ENCODE measurements at regions not wholly inside any gene's neighbourhood (a gene's known extent, or its start where the extent isn't known, plus 50 kb on each side); places are given as distances from the start of the nearest gene placed in this dataset.

DNA sequence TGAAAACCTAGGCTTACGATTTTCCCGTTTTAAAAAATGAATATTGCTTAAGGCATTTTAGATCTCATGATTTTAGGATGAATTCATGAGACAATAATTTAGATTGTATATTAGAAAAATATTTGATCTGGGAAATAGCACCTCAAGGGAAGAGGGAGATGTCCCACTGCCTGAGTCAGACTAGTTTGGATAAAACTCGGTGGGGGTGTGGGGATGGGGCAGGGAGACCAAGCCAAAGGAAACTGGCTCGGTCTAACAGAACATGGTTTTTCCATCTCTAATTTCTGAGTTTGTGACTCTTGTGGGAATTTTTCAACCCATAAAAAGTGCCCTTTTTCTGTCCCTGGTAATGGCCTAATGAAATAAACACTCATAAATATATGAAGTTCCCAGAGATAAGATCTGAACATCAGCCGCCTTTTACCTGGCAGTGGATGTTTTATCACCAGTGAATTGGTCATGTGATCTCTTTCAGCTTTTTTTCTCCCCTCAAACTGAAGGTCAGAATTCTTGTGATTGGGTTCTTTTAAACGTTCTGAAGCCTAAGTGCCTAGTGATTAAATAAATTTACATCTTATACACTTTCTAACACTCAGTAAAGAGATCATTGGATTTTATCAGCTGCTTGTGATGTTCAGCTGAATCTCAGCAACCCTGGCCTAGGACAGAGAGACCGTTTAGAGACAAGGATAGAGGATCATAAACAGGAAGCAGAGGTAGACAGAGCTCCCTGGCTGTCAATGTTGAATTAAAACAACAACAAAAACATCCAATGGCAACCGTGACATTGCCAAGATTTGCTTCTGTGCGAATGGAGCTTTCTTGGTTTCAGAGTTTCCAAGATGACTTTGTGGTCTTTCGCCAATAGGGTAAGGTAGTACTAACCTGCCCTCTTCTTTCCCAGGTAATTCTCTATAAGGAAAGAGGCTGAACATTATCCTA, 1038.2 kb downstream of the MCTP2 start:
- DNase-seq = no peak

DNA sequence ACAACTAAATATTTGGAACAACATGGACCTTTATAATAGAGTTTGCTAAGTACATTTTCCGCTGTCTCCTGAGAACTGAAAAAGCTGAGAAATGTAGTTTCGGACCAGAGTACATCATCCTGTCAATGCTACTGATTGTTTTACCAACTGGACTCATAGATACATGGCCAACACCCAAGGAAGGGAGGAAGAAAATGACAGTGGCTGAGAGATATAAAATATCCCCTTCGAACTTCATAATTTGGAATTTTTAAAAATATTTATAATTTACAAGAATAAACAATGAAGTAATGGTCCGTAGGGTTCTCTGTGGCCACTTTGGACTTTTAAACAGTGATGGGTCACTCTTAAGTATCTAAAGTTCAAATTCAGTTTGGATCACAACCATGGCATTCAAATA, 1042.7 kb downstream of the MCTP2 start:
- no peak for DNase-seq

DNA sequence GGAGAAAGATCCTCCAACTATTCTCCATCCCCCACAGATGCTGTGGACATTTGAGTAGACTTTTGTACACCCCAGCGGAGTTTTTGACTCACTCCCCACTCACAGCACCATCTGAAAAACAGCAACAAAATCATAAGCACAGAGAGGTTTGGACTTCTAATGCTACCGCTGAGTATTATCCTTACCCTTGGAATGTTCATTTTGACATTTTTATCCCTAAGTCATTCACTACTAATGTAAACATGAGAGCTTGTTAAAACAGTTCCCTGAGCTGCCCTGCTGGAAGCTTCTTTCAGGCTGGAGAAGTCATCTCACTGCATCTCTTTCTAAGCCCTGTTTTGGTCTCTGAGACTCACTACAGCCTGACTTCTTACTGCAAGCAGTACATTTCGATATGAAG, 1045.9 kb downstream of the MCTP2 start:
- no peak for DNase-seq

DNA sequence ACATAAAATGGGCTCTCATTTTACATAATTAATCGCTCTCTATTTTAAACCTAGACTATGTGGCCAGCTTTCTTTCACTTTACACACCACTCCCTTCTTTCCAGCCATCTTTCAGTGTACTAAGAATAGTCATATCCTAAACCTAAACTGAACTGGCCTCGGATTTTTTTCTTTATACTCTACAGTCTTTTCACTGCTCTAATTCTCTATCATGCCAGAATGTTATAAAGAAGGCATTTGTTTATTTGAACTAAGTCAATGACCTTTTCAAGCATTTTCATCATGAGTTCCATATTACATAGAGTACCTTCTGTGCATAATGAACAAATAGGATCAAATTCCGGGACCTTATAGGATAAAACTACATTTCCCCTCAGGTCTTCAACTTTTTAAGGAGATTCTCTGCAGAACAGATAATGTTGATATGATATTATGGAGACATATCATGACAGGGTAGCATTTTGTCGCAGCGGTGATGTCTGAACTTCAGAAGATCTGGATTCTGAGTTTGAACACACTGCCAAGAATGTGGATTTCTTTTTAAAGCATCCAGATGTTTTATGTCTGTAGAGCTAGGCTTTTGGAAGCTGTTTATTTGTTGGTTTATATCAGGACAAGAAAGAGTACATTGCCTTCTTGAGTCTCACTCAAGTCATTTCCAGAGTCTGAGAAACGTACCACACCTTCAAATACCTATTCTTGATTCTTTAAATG, 1047.3 kb downstream of the MCTP2 start:
- DNase-seq = no peak

DNA sequence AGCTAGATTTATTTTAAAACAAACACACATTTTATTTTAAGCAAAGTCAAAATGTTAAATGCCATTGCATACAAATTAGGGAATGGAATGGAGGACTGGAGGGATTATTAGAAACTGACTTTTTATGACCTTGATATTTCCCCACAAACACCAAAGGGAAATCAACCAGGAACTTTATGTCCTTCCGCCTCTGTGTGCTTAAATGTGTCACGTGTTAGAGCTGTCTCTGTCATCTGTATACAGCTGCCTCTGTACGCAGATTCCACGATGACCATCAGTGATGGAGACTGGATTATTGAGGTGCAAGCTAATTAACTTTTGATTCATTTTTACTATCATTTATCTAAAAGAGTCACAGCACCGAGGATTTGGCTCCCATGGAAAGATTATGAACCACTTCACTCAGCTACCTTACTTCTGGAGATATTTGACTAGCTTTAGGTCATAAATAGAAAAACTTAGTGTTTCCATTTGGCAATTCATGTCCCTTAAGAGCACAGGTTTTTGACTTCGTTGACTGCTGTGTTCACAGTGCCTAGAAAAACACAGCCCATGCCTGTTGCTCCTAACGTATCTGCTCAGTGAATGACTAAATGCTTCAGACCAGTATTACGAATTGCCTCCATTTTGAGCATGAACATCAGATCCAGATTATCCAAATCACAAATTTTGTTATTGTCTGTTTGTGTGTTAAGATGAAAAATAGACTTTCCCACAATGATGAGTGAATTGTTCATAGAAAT, 1048.1 kb downstream of the MCTP2 start:
- DNase-seq = no peak

DNA sequence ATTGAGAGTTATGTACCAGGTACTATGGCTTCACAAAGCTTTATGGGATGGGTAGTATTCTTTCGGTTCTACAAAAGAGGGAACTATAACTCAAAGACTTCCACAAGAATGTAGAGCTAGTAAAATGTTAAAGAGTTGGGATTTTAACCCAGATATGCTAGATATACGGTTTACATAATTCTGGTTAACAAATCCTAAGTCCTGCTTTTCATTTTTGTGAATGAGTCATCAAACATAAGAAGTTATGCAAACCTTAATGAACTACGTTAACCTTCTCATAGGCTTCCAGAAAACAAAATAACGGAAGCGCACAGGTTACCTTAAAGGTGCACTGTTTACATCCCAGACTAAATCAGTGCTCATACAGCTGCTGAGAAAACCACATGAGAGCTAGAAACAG, 1049.3 kb downstream of the MCTP2 start:
- DNase-seq = no peak

DNA sequence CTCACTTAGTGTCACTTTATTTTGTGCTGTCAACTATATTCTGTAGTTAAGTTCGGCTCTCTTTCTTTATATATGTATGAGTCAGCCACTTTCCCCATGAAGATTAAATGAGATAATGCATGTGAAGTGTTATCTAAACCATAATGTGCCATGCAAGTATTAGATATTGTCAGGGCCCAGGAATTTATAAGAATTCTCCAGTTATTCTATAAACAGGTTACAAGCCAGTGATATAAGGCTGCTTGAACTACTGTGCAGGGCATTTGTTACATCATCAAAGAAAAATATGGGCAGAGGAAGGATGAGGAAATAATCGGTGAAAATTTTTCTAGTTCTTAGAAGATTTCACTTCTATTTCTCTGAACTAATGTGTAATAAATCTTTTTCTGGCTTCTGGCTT, 1049.0 kb upstream of the NR2F2 start:
- no peak for DNase-seq

DNA sequence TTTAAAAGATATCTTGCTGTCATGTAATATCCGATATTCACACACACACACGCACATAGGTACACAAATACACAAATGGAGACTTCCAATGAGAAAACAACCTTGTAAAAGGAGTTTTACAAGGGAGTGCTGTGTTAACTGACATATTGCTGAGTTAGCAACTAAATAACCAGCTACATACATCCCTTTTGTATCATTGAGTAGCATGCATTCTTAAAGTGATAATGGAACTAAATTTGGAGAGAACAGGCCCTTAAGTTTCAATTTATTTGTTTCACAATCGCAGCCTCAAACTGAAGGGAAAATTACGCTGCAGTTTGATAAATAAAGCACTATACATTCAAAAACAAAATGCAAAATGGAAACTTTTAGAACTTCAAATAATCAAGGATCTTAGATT, 1046.0 kb upstream of the NR2F2 start:
- DNase-seq = no peak

DNA sequence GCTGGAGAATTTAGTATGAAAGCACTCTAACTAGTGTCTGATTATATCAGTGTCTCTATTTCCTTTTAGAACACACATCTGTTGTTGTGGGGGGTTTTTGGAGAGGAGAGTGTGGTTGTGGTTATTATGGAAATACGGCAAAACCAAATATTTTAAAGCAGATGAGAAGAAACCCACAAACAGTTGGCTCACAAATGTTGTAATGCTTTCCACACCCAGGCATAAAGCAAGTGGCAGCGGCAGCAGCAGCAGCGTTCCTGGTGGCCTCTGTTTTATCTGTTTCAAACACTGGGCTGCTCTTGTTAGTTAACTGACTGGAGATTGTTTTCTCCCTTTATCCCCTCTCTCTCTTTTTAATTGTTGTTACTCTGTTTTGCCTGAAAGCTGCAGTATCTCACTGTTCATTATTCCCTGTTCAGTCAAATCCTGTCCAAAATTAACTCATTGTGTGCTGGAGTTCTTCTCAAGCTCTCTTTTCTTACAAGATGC, 1045.5 kb upstream of the NR2F2 start:
- no peak for DNase-seq

DNA sequence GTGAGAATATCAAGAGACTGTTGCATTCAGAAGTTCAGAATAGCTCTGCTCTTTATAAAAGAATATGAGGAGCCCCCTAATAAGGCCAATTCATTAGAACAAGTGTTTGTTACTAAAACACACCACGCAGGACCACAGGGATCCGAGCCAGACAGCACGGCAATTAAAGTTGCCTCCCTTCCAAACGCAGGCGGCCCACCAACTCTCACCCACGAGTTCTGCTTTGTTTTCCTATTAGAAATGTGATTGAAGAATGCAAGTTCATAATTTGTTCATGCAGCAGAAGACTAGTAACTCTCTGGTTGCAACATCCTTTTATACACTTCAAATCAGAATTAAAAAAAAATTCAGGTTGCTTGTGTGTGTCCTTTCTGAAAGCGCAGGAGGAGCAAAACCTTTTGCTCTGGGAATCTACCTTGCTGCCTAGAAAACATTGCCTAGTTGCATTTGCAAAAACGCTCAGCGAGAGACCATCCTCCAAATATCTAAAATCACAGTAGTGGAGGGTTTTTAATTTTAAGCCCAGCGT, 1044.1 kb upstream of the NR2F2 start:
- DNase-seq = no peak

DNA sequence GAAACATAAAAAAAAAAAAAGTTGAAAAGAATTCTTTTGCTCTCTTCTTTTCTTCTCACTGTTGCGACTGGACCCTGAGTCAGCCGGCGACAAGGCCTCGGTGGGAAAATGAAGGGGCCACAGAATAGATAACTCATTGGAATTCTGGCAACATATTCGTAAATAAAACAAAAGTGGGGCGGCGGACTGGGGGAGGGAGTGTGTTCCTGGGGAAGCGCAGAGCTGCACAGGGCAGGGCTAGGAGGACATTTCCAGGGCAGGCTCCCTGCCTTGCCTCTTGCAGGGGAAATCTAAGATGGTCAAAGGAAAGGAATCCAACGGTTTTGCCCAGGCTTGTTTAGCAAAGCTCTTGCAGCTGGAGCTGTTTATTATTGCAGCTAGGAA, 1042.8 kb upstream of the NR2F2 start:
- no peak for DNase-seq

DNA sequence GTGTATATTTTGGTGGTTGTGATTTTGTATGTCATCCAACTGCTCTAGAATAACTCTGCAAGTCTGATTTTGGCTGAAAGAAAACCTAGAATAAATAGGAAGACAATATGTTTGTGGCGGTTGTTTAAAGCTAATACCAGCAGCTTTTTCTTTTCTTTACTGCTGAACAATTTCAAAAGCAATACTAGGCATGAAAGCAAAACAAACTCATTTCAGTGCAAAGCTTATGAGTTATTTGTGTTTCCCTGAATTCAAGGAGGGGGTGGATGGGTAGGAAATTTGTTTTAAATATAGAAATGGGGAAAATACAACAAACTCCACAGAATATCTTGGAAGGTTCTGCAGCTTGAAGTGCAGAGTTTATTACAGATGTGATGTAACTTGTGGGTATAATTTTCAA, 1041.9 kb upstream of the NR2F2 start:
- no peak for DNase-seq

DNA sequence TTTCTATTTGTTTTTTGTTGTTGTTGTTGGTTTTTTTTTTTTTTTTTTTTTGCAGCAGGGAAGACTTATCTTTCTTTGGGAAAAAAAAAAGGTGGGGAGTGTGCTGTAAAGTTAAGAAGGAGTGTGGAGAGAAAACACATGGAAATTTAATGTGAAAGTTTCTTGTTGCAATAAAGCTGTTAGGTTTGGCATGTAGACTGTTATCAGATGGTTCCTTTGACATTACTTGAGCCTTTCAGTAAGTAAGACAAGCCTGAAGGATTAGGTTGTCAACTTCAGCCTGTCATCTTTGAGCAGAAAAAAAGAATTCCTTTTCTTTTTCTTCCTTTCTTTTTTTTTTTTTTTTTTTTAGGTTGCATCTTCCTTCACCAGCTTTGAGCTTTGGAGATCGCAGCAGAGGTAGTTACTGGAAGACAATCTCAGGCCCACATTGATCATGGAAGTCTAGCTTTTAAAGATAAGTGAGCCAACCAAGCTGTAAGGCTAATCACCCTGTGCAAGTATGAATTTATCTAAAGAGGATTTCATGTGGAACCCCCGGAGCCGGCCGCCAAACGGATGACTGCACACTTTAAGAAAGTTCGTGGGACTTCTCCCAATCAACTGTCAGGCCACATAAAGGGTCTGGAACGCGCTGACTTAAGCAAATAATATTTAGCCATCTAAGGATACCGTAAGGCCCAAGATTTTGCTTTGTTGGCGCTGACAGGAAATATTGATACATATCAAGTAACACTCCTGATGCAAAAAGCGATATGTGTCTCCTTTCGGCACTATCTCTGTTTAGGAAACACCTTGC, 1040.1 kb upstream of the NR2F2 start:
- DNase-seq = no peak

DNA sequence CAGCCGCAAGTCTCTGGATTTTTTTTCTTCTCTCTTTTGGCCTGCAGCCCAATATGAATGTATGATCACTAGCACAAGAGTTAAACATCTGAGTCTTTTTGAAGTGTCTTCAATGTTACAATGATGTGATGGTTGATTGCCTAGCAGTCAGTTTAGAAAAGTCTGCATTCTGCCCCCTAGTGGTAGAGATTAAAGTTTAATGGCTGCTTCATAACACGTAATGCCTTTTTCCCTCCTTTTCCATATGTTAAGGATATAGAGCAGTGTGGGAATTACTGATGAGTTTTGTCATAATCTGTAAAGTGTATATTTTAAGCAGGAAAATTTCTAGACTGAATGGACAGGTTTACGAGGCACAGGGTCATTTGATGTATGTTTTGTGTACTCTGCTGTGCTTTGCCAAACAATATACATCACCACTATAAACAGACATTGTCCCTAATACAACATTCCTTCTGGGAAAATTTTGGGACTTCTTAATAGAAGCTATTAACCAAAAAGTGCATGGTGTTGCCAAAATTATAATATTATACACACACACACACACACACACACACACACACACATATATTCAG, 1038.5 kb upstream of the NR2F2 start:
- no peak for DNase-seq

DNA sequence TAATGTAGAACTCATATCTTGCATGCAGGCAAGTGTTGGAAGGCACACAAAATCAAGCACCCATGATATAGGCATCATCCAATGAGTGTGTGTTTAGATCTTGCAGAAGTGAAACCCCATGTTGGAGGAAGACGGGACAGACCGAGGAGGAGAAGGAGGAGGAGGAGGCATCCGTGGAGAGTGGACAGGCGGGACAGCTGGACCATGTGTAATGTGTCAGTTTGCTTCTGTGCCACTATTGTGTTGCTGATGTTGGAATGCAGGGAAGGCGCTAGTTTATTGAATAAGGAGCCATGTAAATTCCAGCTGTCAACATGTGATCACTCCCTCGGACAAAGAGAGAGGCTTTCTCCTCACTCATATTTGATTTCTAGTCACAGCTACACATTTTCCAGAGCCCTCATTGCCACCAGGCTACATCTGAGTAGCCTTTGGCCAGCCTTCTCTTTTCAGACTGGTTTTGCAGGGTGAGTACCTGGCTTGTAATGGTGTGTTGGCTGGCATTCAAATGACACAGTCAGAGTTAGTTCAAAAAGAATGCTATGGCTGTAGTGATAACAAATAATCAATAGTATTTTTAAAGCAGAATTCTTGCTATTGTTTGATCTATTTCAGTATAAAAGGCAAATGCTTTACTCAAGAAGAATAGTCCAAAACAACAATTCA, 1037.6 kb upstream of the NR2F2 start:
- DNase-seq = no peak

DNA sequence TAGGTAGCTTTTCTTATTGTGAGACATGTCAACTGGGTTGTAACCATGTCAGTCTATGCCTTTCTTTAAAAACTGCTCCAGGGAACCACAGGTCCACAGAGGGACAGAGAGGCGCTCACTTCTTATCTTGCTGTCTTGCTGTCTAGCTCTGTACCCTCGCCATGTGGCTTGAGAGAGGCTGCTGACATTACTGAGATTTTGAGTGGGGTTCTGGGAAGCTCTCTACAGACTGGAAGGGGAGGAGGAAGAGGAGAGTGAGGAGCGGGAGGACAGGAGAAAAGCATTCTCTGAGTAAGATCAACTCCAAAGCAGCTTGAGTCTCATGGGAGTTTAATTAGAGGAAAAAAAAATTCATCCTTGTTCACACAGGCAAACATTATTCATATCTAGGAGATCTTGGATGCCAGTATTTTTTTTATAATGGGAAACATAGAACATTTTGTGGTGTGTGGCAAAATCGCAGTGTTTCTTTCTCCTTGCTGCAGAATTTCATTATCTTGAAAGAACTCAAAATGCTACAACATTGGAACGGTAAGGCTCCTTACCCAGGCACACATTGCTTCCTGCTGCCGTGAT, 1037.0 kb upstream of the NR2F2 start:
- no peak for DNase-seq

DNA sequence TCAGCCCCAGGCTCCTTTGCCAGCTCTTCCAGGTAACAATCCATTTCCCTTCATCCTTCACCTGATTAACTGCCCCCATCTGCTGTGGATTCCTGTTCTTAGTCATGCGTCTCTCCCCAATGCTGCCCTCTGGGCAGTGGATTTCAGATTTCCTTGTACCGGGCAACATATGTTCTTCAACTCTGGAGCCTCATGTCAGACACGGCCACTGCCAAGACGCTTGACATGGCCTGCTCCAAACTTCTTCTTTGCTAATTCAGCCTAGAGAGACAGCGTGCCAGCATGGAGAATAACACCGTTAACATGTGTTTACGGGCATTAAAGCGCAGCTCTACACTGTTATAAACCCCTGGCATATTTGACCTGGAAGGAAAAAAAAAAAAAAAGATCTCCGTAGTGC, 1035.1 kb upstream of the NR2F2 start:
- no peak for DNase-seq

DNA sequence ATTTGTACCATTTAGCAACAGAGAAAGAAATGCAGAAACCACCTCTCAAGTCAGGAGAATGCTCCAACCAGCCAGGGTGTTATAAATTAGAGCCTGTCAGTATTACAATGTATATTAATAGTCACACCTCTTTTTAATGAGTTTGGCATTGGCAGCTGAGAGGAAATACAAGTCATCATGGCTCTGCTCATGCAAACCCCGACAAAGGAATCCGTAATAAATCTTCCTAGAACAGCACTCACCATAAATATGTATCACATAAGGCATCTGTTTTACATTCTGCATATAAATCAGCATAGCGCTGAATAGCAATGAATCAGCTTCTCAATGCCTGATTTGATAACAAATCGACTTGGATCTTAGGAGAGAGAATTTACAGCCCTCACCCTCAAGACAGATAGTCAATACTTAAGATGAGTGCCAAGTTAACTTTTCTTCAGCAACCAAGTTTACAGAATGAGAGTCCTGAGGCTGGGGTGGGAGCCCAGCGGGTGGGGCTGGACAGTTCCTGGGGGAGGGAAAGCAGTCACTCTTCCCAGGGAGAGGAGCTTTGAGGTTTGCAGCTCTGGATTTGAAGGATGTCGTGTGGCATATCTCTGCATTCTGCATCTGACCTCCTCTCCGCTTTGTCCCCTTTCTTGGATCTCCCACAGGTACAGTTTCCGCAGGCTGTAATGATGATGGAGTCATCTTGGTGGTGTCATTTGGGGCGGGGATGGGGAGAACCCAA, 1034.4 kb upstream of the NR2F2 start:
- no peak for DNase-seq

DNA sequence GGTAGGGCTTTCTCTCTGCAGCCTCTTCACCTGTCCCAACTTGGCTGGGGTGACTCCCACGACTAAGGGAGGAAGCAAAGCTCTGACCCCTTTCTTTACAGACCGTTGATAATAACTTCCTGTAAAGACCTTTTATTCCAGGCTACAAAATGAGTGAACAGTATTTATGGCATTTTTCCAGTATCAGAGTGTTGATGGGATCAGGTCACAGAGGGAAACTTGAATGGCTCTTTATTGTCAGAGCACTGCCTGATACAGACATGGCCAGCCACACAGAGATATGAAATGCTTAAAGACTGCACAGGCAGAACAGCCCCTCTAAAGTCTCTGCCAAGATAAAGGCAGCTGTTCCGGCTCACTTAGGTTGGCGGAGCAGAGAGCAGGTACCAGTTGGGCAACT, 1033.9 kb upstream of the NR2F2 start:
- DNase-seq = no peak

DNA sequence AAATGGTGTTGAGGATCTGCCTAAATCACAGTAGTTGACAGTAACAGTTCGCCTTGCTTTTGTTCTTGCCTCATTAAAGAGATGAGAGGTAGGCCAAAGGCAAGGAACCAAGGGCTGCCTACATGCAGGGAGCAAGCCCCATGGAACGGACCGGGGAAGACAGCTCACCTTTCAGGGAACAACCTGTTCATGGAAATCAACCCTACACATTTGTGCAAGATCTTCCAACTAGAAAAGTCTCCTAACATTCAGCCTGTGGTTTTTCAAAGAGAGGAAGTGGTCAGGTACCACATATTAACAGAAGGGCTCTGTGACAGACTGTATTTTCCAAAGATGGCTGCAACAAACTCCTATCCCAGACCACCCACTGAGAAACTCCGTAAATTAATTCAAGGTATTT, 1031.8 kb upstream of the NR2F2 start:
- no peak for DNase-seq
